ENCODE measurements at regions not wholly inside any gene's neighbourhood (a gene's known extent, or its start where the extent isn't known, plus 50 kb on each side); places are given as distances from the start of the nearest gene placed in this dataset.

- TF ChIP-seq CTCF (conservative IDR thresholded peaks at IDR 0.05): no peak
- TF ChIP-seq ZFX (IDR thresholded peaks at IDR 0.05): no peak
Measured at GRCh38 chr6:6738108-6738507, 149.6 kb downstream of the LY86 start.
